Gastroesophageal sphincter (tissue), 3 donors: ENCODE measurements at regions not wholly inside any gene's neighbourhood (a gene's known extent, or its start where the extent isn't known, plus 50 kb on each side); places are given as distances from the start of the nearest gene placed in this dataset.

ENCODE experiments used
- EP300 ChIP-seq: sonication (generic); formaldehyde crosslinking; IDR thresholded peaks from one replicate; pipeline ENCODE4 v1.6.1; 2017; ENCODE audit warnings: antibody characterized with exemption, mild to moderate bottlenecking
- POLR2A ChIP-seq, 2 donors: fragments of 450-650 bp; IDR thresholded peaks; one replicate each; pipeline ENCODE4 v1.6.1; 2017; ENCODE audit warnings: antibody characterized with exemption in 2 of 2, mild to moderate bottlenecking in 2 of 2, moderate library complexity in 1 of 2
- POLR2AphosphoS5 ChIP-seq: sonication (generic); formaldehyde crosslinking; IDR thresholded peaks from one replicate; pipeline ENCODE4 v1.6.1; 2017; ENCODE audit warnings: antibody characterized with exemption
- TF ChIP-seq, protein P1 (sequence below), 4 experiments: fragments of 200-600 bp in 2 of 4; fragments of 450-650 bp in 2 of 4; sonication (generic) in 1 of 4; IDR thresholded peaks; one replicate each; pipeline ENCODE4 v1.5.1; 2017 to 2019; ENCODE audit warnings: antibody characterized with exemption in 4 of 4, mild to moderate bottlenecking in 2 of 4, moderate library complexity in 2 of 4

DNA sequence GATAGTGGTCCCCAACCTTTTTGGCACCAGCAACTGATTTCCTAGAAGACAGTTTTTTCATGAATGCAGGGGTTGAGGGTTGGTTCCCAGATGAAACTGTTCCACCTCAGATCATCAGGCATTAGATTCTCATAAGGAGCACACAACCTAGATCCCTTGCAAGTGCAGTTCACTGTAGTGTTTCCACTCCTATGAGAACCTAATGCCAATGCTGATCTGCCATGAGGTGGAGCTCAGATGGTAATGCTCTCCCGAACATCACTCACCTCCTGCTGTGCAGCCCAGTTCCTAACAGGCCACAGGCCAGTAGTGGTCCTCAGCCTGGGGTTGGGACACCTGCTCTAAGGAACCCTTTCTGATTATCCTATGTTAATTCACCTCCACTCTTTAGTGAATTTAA lies 133.5 kb downstream of the SOX11 start:
- TF ChIP-seq, protein P1, sequence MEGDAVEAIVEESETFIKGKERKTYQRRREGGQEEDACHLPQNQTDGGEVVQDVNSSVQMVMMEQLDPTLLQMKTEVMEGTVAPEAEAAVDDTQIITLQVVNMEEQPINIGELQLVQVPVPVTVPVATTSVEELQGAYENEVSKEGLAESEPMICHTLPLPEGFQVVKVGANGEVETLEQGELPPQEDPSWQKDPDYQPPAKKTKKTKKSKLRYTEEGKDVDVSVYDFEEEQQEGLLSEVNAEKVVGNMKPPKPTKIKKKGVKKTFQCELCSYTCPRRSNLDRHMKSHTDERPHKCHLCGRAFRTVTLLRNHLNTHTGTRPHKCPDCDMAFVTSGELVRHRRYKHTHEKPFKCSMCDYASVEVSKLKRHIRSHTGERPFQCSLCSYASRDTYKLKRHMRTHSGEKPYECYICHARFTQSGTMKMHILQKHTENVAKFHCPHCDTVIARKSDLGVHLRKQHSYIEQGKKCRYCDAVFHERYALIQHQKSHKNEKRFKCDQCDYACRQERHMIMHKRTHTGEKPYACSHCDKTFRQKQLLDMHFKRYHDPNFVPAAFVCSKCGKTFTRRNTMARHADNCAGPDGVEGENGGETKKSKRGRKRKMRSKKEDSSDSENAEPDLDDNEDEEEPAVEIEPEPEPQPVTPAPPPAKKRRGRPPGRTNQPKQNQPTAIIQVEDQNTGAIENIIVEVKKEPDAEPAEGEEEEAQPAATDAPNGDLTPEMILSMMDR (IDR thresholded peaks at IDR 0.05): no peak
- no peak for TF ChIP-seq POLR2AphosphoS5
- TF ChIP-seq POLR2A (IDR thresholded peaks at IDR 0.05): no peak
- TF ChIP-seq EP300: no peak
